ENCODE measurements at regions not wholly inside any gene's neighbourhood (a gene's known extent, or its start where the extent isn't known, plus 50 kb on each side); places are given as distances from the start of the nearest gene placed in this dataset.

DNA sequence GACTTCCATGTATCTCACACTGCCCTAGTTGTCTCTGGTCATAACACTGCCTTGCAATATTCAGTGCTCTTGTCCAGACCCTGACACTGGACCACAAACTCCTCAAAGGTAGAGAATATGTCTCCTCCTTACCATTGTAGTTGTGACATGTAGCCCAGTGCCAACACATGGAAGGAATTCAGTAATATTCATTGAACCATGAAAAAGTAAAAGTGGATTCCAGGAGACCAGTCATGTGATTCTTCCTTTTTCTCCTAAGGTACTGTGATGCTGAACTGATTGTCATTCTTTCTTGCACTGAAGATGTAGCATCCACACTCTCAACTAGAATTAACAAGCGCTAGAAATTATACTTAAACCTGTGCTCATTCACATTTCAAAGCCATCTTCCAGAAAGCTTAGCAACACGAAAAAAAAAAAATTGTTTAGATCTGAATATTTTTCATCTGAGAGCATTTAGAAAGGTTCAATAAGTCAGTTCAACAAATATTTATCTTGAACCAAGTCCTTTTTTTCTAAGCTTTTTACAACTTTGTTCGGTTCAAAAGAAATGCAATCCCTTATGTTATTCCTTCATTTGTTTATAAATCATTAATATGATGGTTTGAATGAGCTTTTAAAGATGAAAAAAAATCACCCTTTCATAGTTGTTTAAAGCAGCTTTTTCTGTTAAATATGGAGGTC, 224.7 kb upstream of the BLID start:
- no peak for TF ChIP-seq CTCF (IDR thresholded peaks at IDR 0.05; ENCODE audit: borderline replicate concordance, extremely low read depth, low read length, poor library complexity, severe bottlenecking)
- no peak for TF ChIP-seq EZH2 (IDR thresholded peaks at IDR 0.05; ENCODE audit: borderline replicate concordance, low read depth, low read length, severe bottlenecking)
